ENCODE measurements at regions not wholly inside any gene's neighbourhood (a gene's known extent, or its start where the extent isn't known, plus 50 kb on each side); places are given as distances from the start of the nearest gene placed in this dataset.

- H3K36me3 ChIP-seq (replicated peaks in 1 of 2; ENCODE audit: control insufficient read depth in 1 of 2, insufficient read depth in 2 of 2, low read length in 2 of 2), result no peaks in the 10 kb centered on the region
- intact Hi-C loops (cut with micrococcal nuclease; ENCODE audit: unreplicated experiment), result no loop called here
- in situ Hi-C loops (cut with HindIII; ENCODE audit: extremely low pct_ligation_motif_present, low pct_unique_long_range_greater_than_20kb), result no loop called here
- no TSS peak for BruUV-seq (replicated peaks)
- DNase-seq (ENCODE audit: low spot score) (no peak), ATAC-seq (no peak), FAIRE-seq (no peak)
- H3K4me2 ChIP-seq (ENCODE audit: low read depth, low read length), result no peak overlapping the region
- peaks cover 0 to 51% of the 10 kb centered on the region in 2 experiments; a peak in 3 of 5 replicates for H3K27me3 ChIP-seq (ENCODE audit: control insufficient read depth in 1 of 2, insufficient read depth in 2 of 2, low read length in 2 of 2)
- ChIA-PET CTCF (ENCODE audit: low intra/inter-chr PET ratio, low total read pairs) (no interaction called here), POLR2A (no interaction called here)
- H3K9ac ChIP-seq (ENCODE audit: insufficient read depth, low read depth, low read length), result no peak overlapping the region
- H3K9me3 ChIP-seq (ENCODE audit: low read length), result no peaks in the 10 kb centered on the region
- no peak overlapping the region for H3K27ac ChIP-seq (ENCODE audit: extremely low read length, insufficient read depth, low read length)
- 2% methylated on average over 4 of the region's 4 CpGs for WGBS (ENCODE audit: low lambda C conversion rate)
- no peaks in the 10 kb centered on the region for H3K4me1 ChIP-seq (ENCODE audit: insufficient read depth, low read length)
- TF ChIP-seq ZNF496 (CRISPR knock-in tag; IDR thresholded peaks at IDR 0.05; ENCODE audit: insufficient replicate concordance), result no peak
- TF ChIP-seq CBX5 (CRISPR knock-in tag; IDR thresholded peaks at IDR 0.05; ENCODE audit: borderline replicate concordance), result no peak
- TF ChIP-seq, protein P1, sequence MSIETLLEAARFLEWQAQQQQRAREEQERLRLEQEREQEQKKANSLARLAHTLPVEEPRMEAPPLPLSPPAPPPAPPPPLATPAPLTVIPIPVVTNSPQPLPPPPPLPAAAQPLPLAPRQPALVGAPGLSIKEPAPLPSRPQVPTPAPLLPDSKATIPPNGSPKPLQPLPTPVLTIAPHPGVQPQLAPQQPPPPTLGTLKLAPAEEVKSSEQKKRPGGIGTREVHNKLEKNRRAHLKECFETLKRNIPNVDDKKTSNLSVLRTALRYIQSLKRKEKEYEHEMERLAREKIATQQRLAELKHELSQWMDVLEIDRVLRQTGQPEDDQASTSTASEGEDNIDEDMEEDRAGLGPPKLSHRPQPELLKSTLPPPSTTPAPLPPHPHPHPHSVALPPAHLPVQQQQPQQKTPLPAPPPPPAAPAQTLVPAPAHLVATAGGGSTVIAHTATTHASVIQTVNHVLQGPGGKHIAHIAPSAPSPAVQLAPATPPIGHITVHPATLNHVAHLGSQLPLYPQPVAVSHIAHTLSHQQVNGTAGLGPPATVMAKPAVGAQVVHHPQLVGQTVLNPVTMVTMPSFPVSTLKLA (IDR thresholded peaks at IDR 0.05), result no peak
- H3K4me3 ChIP-seq (replicated peaks in 1 of 3; ENCODE audit: insufficient read depth in 1 of 3, low read depth in 2 of 3, low read length in 3 of 3), result no peak overlapping the region
- no peaks in the 10 kb centered on the region for H4K20me1 ChIP-seq (ENCODE audit: insufficient read depth, low read length)
- H3K79me2 ChIP-seq (ENCODE audit: insufficient read depth, low read length), result no peaks in the 10 kb centered on the region
- no peak overlapping the region for H2AFZ ChIP-seq (ENCODE audit: low read length)
Measured at GRCh38 chr6:163720460-163721235, 306.1 kb downstream of the QKI start.

DNA sequence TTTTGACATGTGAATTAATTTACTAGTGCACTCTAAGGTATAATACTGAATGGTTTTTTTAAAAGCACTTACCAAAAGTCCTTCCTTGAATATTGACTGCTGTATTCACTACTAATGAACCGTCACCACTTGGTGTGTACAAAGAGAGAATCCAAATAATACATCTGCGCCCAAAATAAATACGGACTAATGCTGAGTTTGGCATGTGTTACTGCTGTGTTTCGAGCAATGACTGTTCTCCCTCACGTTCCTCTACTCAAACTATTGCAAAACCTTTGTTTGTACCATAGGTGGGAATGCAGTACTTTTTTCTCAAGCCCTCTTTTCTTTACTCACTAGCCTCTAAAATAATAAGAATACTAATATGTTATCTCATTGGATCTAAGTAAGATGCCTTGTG lies 305.5 kb downstream of the QKI start:
- ChIA-PET CTCF (ENCODE audit: low intra/inter-chr PET ratio, low total read pairs) (no interaction called here), POLR2A (no interaction called here)
- in situ Hi-C loops (cut with HindIII; ENCODE audit: extremely low pct_ligation_motif_present, low pct_unique_long_range_greater_than_20kb), result no loop called here
- BruUV-seq (replicated peaks), result no TSS peak
- intact Hi-C loops (cut with micrococcal nuclease; ENCODE audit: unreplicated experiment), result no loop called here
- peak; percentile 21 for FAIRE-seq
- peaks cover 0 to 45% of the 10 kb centered on the region in 2 experiments; a peak in 3 of 5 replicates for H3K27me3 ChIP-seq (ENCODE audit: control insufficient read depth in 1 of 2, insufficient read depth in 2 of 2, low read length in 2 of 2)
- DNase-seq (ENCODE audit: low spot score), result no peak
- H4K20me1 ChIP-seq (ENCODE audit: insufficient read depth, low read length), result no peaks in the 10 kb centered on the region
- no peak for ATAC-seq
- no peak overlapping the region for H3K27ac ChIP-seq (ENCODE audit: extremely low read length, insufficient read depth, low read length)
- TF ChIP-seq, protein P2, sequence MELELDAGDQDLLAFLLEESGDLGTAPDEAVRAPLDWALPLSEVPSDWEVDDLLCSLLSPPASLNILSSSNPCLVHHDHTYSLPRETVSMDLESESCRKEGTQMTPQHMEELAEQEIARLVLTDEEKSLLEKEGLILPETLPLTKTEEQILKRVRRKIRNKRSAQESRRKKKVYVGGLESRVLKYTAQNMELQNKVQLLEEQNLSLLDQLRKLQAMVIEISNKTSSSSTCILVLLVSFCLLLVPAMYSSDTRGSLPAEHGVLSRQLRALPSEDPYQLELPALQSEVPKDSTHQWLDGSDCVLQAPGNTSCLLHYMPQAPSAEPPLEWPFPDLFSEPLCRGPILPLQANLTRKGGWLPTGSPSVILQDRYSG (CRISPR knock-in tag; IDR thresholded peaks at IDR 0.05), result no peak
- TF ChIP-seq ZIK1 (CRISPR knock-in tag; IDR thresholded peaks at IDR 0.05; ENCODE audit: borderline replicate concordance, low read depth), result no peak
- TF ChIP-seq ZNF607 (CRISPR knock-in tag; IDR thresholded peaks at IDR 0.05; ENCODE audit: borderline replicate concordance), result no peak
- TF ChIP-seq ZNF253 (CRISPR knock-in tag; IDR thresholded peaks at IDR 0.05; ENCODE audit: borderline replicate concordance), result no peak
- TF ChIP-seq, protein P3, sequence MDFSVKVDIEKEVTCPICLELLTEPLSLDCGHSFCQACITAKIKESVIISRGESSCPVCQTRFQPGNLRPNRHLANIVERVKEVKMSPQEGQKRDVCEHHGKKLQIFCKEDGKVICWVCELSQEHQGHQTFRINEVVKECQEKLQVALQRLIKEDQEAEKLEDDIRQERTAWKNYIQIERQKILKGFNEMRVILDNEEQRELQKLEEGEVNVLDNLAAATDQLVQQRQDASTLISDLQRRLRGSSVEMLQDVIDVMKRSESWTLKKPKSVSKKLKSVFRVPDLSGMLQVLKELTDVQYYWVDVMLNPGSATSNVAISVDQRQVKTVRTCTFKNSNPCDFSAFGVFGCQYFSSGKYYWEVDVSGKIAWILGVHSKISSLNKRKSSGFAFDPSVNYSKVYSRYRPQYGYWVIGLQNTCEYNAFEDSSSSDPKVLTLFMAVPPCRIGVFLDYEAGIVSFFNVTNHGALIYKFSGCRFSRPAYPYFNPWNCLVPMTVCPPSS (IDR thresholded peaks at IDR 0.05), result no peak
- no peak for TF ChIP-seq FOXK1 (CRISPR knock-in tag; IDR thresholded peaks at IDR 0.05; ENCODE audit: borderline replicate concordance, low read depth)
- H3K36me3 ChIP-seq (replicated peaks in 1 of 2; ENCODE audit: control insufficient read depth in 1 of 2, insufficient read depth in 2 of 2, low read length in 2 of 2), result no peaks in the 10 kb centered on the region
- H3K4me1 ChIP-seq (ENCODE audit: insufficient read depth, low read length), result no peaks in the 10 kb centered on the region
- no peak overlapping the region for H3K4me3 ChIP-seq (replicated peaks in 1 of 3; ENCODE audit: insufficient read depth in 1 of 3, low read depth in 2 of 3, low read length in 3 of 3)
- no peaks in the 10 kb centered on the region for H3K79me2 ChIP-seq (ENCODE audit: insufficient read depth, low read length)
- H3K4me2 ChIP-seq (ENCODE audit: low read depth, low read length), result no peak overlapping the region
- 2% methylated on average over 5 of the region's 5 CpGs for WGBS (ENCODE audit: low lambda C conversion rate)
- no peak overlapping the region for H2AFZ ChIP-seq (ENCODE audit: low read length)
- no peaks in the 10 kb centered on the region for H3K9me3 ChIP-seq (ENCODE audit: low read length)
- H3K9ac ChIP-seq (ENCODE audit: insufficient read depth, low read depth, low read length), result no peak overlapping the region

Data from HepG2 (cell line).